GM18858 (cell line): ENCODE measurements at regions not wholly inside any gene's neighbourhood (a gene's known extent, or its start where the extent isn't known, plus 50 kb on each side); places are given as distances from the start of the nearest gene placed in this dataset.

Experiments
- ATAC-seq: cut with Tn5 transposase; IDR thresholded peaks from one replicate; pipeline ENCODE4 v1.9.1; 2021; ENCODE audit not compliant: unreplicated experiment

DNA sequence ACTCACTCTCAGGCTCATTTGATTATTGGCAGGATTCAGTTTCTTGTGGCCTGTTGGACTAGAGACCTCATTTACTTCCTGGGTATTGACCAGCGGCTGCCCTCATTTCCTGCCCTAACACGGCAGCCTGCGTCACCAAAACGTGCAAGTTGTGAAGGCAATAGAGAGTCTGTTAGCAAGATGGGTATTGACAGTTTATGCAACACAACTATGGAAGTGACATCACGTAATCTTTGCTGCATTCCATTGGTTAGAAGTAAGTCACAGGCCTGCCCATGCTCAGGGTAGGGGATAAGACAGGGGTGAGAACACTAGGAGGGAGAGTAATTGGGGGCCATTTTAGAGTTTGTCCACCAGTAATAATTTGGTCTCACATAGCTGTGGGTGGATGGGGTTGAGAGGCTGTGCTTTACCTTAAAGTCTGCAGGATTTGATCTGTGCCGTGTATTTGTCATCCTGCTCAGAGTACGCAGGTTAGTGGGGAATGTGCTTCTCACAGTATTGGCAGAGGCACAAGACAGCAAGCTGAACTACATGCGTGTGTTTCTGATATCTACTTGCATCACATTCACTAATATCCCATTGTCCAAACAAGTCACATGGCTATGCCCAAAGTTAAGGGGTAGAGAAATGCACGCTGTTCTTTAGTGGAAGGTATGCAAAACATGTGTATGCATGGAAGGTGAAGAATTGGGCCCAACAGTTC lies 83.3 kb downstream of the EDEM1 start:
- ATAC-seq = no peak

DNA sequence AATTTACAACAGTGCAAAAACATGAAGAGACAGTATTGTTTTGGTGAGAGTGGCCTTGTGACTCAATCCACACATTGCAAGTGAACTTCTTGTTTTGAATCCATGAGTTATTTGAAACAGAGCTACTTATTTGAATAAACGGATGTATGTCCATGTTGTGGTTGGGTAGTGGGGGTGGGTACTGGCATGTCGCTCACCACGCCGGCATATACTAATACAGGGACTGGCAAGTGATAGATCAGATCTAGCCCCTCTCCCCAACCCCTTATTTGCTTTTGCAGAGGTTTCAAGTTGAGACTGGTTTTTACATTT lies 83.8 kb downstream of the EDEM1 start:
- no peak for ATAC-seq

DNA sequence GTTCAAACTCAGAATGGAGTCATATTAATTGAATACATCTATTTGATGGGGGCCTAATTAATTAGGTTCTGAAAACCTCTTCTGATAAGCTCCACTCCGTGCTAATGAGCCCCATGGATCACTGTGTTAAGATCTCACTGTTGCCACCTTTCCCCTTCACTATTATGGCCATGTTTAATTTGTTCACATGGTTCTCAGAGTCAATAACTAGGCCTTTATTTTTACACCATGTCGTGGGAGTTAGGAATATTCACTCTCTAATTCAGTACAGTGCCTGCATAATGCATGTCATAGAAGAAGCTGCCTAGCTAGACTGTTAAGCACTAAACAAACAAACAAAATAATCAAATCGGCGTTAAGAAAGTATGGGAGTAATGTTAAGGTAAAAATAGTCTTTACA lies 84.9 kb downstream of the EDEM1 start:
- ATAC-seq = no peak

DNA sequence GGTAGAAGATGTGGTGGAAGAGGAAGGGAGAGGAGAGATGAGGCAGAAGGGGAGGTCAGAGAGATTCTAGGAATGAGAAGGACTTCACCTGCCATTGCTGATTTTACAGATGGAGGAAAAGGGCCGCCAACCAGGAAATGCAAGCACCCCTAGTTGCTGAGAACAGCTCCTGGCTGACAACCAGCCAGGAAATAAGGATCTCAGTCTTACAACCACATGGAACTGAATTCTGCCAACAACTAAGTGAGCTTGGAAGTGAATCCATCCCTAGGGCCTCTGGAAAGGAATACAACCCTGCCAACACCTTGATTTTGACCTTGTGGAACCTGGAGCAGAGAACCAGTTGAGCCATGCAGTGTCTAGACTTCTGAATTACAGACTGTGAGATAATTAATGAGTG lies 86.6 kb downstream of the EDEM1 start:
- no peak for ATAC-seq

DNA sequence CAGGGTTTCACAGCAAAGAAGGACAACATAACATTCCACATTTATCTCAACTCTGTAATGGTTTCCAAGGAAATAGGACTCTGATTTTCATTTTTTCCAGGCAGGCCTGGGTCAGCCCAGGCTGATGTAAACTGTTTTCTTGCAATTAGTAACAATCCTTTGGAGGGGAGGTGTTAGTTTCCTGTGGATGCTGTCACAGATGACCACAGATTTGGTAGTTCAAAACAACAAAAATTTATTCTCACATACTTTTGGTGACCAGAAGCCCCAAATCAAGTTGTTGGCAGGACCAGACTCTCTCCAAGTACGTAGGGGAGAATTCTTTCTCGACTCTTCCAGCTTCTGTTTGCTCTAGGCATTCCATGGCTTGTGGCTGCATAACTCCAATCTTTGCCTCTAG lies 88.0 kb downstream of the EDEM1 start:
- no peak for ATAC-seq

DNA sequence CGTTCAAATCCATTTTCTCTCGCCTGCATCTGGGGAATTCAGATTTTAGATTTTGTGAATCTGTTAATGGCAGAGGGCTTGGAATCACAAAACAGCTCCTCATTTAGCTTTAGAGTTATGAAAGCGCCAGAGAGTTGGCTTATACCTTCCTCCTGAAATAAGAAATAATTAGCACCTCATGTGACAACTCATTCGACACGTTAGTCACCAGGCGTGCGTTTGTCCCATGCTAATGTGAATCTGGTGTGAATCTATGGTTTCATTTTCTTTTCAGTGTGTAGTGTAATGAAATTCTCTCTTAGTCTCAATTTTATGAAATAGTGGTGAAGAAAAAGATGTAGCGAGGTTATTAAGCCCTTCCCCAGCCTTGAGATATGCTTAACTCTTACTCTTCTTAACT lies 89.4 kb downstream of the EDEM1 start:
- no peak for ATAC-seq

GRCh38 chr3:5277612-5278236 lies 90.2 kb downstream of the EDEM1 start:
- no peak for ATAC-seq

- ATAC-seq = no peak
Measured at GRCh38 chr3:5278666-5279065, 91.2 kb downstream of the EDEM1 start.

DNA sequence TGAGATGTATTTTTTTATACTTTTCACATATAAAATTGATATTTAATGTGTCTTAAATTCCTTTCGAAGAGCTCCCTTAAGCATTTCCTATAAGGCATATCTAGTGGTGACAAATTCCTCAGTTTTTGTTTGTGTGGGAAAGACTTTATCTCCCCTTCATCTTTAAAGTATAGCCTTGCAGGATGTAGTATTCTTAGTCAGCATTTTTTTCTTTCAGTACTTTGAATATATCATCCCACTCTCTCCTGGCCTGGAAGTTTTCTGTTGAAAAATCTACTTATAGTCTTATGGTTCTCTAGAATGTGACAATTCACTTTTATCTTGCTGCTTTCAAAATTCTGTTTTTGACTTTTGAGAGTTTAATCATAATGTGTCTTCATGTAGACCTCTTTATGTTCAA lies 95.2 kb downstream of the EDEM1 start:
- no peak for ATAC-seq

DNA sequence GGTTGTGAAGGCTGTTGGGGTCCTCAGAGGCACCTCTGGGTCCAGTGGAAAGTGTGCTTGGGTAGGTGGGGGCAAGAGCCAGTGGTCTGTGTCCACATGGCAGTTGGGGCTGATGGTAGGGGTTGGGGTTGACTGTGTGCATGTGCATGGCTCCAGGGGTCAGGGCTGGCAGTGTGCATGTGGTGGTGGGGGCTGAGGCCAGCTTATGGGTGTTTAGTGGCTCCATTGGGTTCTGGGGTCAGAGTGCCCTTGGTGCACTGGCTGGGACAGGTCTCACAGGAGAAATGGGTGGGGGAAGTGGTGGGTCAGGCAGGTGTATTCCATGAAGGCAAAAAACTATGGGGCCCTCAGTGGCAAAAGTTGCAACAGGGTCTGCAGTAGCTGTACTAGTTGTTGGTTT lies 97.9 kb downstream of the EDEM1 start:
- ATAC-seq = no peak

DNA sequence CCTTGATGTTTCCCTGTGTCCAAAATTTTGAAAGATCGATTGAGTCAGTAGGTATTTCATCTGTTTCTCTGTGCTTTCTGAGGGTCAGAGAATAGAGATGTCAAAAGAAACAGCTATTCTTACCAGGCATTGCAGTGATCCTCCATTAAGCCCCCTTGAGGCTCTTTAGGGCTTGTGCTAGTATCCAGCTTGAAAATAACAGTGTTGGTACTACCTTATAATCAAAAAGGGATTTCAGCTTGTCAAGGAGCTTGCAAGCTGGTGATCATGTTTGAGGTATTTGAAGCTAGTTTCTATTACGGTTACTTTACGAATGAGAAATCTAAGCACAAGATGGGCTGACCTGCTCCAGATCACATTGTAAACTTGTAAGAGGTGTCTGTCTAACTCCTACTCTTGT lies 103.4 kb downstream of the EDEM1 start:
- ATAC-seq = no peak

DNA sequence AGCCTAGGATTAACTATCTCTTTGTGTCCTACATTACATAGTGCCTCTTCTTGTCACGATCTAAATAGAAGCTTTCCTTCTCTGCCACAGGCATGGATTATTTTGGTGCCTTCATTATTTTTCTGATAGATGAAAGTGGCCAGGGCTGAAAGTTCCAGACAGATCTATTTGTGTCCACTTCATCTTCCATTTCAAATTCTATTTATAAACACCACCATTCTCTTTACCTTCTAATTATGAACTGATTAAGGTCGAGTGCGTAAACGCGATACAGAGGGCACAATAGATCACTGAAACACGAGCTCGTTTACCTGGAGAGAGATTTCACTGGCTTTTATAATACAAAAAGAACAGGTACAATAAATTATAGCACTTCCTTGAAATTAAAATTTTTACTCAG lies 105.0 kb downstream of the EDEM1 start:
- no peak for ATAC-seq

GRCh38 chr3:5293207-5293606 lies 105.7 kb downstream of the EDEM1 start:
- no peak for ATAC-seq

- ATAC-seq = no peak
Measured at GRCh38 chr3:5294356-5294755, 106.8 kb downstream of the EDEM1 start.

DNA sequence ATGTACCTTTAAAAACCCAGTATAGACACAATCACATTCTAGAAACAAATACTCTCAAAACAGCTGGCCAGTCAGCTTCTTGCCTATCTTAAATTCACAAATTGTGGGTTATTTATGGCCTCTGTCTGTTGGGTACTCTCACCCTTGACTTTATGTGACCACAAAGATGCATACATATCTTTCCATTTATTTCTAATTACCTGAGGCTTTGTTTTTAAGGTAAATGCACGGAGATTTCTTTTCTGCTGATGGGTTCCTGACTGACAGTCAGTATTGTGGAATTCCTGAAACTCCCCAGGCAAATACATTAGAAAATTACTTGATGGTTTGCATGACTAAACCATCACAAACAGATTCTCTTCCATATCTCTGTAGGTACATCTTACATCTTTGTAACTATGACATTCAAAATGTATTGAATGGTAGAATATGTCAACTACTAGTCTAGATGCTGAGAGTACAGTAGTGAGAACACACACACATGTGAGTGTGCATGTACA lies 107.7 kb downstream of the EDEM1 start:
- ATAC-seq = no peak

DNA sequence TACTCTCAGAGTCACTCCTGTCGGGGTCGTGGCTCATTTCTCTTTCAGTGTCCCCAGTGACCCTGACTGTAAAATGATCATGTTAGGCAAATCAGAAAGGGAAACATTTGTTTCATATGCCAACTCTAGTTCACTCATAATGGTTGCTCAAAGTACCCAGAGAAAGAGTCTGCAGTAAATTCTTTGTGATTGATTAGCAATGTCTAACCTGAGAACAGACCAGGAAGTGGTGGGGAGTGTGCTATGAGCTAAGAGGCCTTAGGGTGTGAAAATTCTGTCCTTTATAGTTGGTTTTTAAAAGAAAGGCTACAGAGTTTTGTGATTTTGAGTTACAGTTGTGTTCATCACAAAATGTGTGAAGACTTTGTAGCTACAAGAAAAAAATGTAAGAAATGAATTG lies 108.9 kb downstream of the EDEM1 start:
- ATAC-seq = no peak

DNA sequence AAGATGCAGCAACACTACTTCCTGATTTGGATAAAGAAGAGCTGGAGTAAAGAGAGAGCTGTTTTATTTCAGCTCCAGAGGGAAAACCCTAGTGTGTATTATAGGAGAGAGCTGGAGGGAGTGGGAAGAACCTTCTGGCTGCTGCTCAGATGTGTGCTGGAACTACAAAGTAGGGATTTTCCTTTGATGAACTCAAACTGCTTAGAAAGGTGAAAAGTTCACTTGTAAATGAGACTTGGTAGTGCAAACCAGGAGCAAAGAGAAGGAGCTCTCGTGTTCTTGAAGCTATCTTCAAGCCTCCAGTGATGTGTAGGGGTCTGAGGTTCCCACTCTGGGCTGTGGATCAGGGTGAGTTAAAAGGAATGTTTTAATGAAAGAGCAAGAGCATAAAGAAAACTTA lies 110.4 kb downstream of the EDEM1 start:
- ATAC-seq = no peak

DNA sequence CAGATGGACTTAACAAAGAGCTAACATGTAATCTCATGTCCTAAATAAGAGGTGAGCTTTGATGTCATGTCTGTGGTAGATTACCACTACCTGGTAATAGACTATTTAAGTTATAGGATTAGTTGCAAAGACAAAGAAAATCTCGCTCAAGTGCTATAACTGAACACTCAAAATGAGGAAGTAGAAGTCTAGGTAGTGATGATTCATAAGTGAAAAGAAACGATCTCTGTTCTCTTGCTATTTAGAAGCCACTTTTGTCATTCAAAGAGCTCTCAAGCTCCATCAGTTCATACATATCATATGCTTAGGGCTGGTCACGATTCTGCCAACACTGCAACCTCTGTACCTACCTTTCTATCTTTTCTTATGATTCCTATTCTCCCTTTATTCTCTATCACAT lies 110.9 kb downstream of the EDEM1 start:
- ATAC-seq = peak; percentile 99

DNA sequence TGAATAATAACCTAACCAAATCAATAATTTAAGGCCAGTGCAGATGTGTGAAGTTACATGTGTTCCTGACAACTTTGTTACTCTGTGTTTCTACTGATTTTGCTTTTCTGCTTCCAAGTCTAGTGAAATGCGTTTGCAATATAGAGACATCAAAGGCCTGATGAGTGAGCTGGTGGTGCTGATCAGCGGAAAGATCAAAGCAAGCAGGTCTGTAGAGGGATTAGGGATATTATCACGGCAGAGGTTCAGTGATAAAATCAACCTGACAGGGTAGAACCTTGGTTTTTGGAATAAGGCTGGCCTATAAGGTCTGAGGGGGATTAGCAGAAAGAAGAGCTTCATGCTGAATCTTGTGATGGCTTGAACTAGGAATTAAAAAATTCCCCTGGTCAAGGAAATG lies 111.7 kb downstream of the EDEM1 start:
- ATAC-seq = no peak

GRCh38 chr3:5300638-5301037 lies 113.1 kb downstream of the EDEM1 start:
- ATAC-seq = no peak

GRCh38 chr3:5301651-5302297 lies 114.3 kb downstream of the EDEM1 start:
- no peak for ATAC-seq

GRCh38 chr3:5302661-5303060 lies 115.2 kb downstream of the EDEM1 start:
- ATAC-seq = no peak

DNA sequence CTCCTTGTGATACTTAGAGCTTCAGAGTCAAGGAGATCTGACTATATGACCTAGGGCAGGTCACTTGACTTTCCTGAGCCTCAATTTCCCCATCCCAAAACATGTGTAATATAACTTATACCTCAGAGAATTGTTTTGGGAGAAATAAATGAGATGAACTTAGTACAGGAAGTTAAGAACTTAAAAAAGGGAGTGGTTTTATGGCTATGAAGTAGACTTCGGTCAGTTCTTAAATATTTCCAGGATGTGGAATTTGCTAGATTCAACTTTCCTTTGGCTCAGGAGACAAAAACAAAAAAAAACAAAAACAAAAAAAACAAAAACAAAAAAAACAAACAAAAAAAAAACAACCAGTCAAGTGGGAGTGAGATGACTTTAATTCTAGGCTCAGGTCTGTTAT lies 116.7 kb downstream of the EDEM1 start:
- ATAC-seq = no peak
